HepG2 (cell line): ENCODE measurements at regions not wholly inside any gene's neighbourhood (a gene's known extent, or its start where the extent isn't known, plus 50 kb on each side); places are given as distances from the start of the nearest gene placed in this dataset.

ENCODE experiments used
- ATAC-seq: fragments of 200-7000 bp; cut with Tn5 transposase; 3 replicates; pipeline ENCODE4 v1.9.1; 2020; ENCODE audit warnings: mild to moderate bottlenecking, moderate library complexity
- BruUV-seq: library from RNA; stranded (reverse); fragments of 400-500 nt; replicated peaks from 2 replicates; lab custom pipeline; 2021; lab: Mats Ljungman, UMichigan
- CTCF ChIA-PET: fragments of 300-600 bp; formaldehyde crosslinking; extraction: SDS; loops from one replicate; lab custom pipeline; 2021; ENCODE audit warnings: low total read pairs, inconsistent platforms, low intra/inter-chr PET ratio; lab: Yijun Ruan, JAX
- POLR2A ChIA-PET: fragments of 350-600 bp; sonication (Branson Sonifier 250); formaldehyde crosslinking; loops from one replicate; lab custom pipeline; 2020; ENCODE audit warnings: antibody characterized with exemption, inconsistent platforms; lab: Yijun Ruan, JAX
- DNase-seq: peaks from one replicate; pipeline ENCODE4 v3.0.0-alpha.2; 2015; ENCODE audit warnings: low spot score
- FAIRE-seq: peaks from 3 replicates; lab custom pipeline; 2011; peaks lifted over from hg19 to GRCh38; lab: Jason Lieb, UNC
- H2AFZ ChIP-seq: one replicate; pipeline ENCODE4 v1.6.1; 2011; ENCODE audit warnings: low read length, inconsistent platforms
- H3K27ac ChIP-seq: fragments of 300-600 bp; 3 replicates; pipeline ENCODE4 v1.8.0; 2011; ENCODE audit warnings: mixed run types, mild to moderate bottlenecking, mixed read lengths, low read length, inconsistent platforms; ENCODE audit not compliant: insufficient read depth; ENCODE audit errors: extremely low read length
- H3K27me3 ChIP-seq, 2 experiments: fragments of 200-600 bp in 1 of 2; 2 replicates in 1 of 2; 3 replicates in 1 of 2; pipeline versions ENCODE4 v1.6.0 to v1.8.0; 2011; ENCODE audit warnings: low read length in 2 of 2, mild to moderate bottlenecking in 2 of 2, moderate library complexity in 2 of 2, inconsistent platforms in 1 of 2; ENCODE audit not compliant: insufficient read depth in 2 of 2, control insufficient read depth in 1 of 2
- H3K36me3 ChIP-seq, 2 experiments: fragments of 200-600 bp in 1 of 2; replicated peaks in 1 of 2; 2 replicates in 1 of 2; 3 replicates in 1 of 2; pipeline versions ENCODE4 v1.5.1 to v1.8.0; 2011; ENCODE audit warnings: low read length in 2 of 2, inconsistent platforms in 1 of 2; ENCODE audit not compliant: insufficient read depth in 2 of 2, control insufficient read depth in 1 of 2
- H3K4me1 ChIP-seq: 2 replicates; pipeline ENCODE4 v1.5.1; 2012; ENCODE audit warnings: low read length, inconsistent platforms; ENCODE audit not compliant: insufficient read depth
- H3K4me2 ChIP-seq: 2 replicates; pipeline ENCODE4 v1.6.0; 2011; ENCODE audit warnings: low read depth, low read length, inconsistent platforms
- H3K4me3 ChIP-seq, 3 experiments: fragments of 200-600 bp in 1 of 3; sonication (generic), shearing (Covaris generic) in 1 of 3; replicated peaks in 1 of 3; 2 replicates each; pipeline ENCODE4 v1.5.1; 2011 to 2016; ENCODE audit warnings: low read length in 3 of 3, inconsistent platforms in 2 of 3, low read depth in 2 of 3, mild to moderate bottlenecking in 2 of 3, control low read depth in 1 of 3, mixed read lengths in 1 of 3; ENCODE audit not compliant: insufficient read depth in 1 of 3
- H3K79me2 ChIP-seq: one replicate; pipeline ENCODE4 v1.6.1; 2011; ENCODE audit warnings: low read length, inconsistent platforms; ENCODE audit not compliant: insufficient read depth
- H3K9ac ChIP-seq: 2 replicates; pipeline ENCODE4 v1.6.0; 2011; ENCODE audit warnings: mild to moderate bottlenecking, low read depth, low read length, inconsistent platforms; ENCODE audit not compliant: insufficient read depth
- H3K9me3 ChIP-seq: 2 replicates; pipeline ENCODE4 v1.5.1; 2012; ENCODE audit warnings: mild to moderate bottlenecking, low read length
- H4K20me1 ChIP-seq: 2 replicates; pipeline ENCODE4 v1.6.0; 2011; ENCODE audit warnings: inconsistent platforms, mild to moderate bottlenecking, low read length, moderate library complexity; ENCODE audit not compliant: insufficient read depth
- ATF2 ChIP-seq: sonication (generic); formaldehyde crosslinking; IDR thresholded peaks from 2 replicates; pipeline ENCODE4 v1.4.0; 2020; ENCODE audit warnings: missing genetic modification reagents
- BRCA1 ChIP-seq: sonication (generic); formaldehyde crosslinking; IDR thresholded peaks from 2 replicates; pipeline ENCODE4 v1.4.0; 2020; ENCODE audit warnings: missing genetic modification reagents
- GMEB1 ChIP-seq: sonication (generic); formaldehyde crosslinking; IDR thresholded peaks from 2 replicates; pipeline ENCODE4 v1.5.1; 2020; ENCODE audit warnings: missing genetic modification reagents, mild to moderate bottlenecking, borderline replicate concordance
- HDAC1 ChIP-seq: sonication (generic); formaldehyde crosslinking; IDR thresholded peaks from 2 replicates; pipeline ENCODE4 v1.5.1; 2020; ENCODE audit warnings: mild to moderate bottlenecking, missing genetic modification reagents
- HMGXB3 ChIP-seq: sonication (generic); formaldehyde crosslinking; IDR thresholded peaks from 2 replicates; pipeline ENCODE4 v1.4.0; 2020; ENCODE audit warnings: missing genetic modification reagents, borderline replicate concordance
- SMYD3 ChIP-seq: sonication (generic); formaldehyde crosslinking; IDR thresholded peaks from 2 replicates; pipeline ENCODE4 v1.8.1; 2023; ENCODE audit warnings: mild to moderate bottlenecking, missing genetic modification reagents
- ZNF224 ChIP-seq: sonication (generic); formaldehyde crosslinking; IDR thresholded peaks from 2 replicates; pipeline ENCODE4 v1.5.0; 2020; ENCODE audit warnings: mild to moderate bottlenecking, missing genetic modification reagents
- WGBS: methylation state at CpG from one replicate; pipeline ENCODE4 v1.1.6; 2017; ENCODE audit warnings: low lambda C conversion rate; 5-methylcytosine and 5-hydroxymethylcytosine counted together
- in situ Hi-C: cut with HindIII; loops from 2 replicates; pipeline ENCODE4 v1.10.0; 2017; ENCODE audit warnings: low pct_unique_long_range_greater_than_20kb; ENCODE audit not compliant: extremely low pct_ligation_motif_present
- intact Hi-C: fragments of 100-400 bp; cut with micrococcal nuclease; formaldehyde crosslinking; loops from one replicate; pipeline ENCODE4 v1.10.0; 2022; ENCODE audit not compliant: unreplicated experiment

GRCh38 chr5:90174236-90174635 is 235.3 kb downstream of the CETN3 start:
- H3K36me3 ChIP-seq: no peaks in the 10 kb centered on the region
- DNase-seq (no peak), ATAC-seq (no peak), FAIRE-seq (no peak)
- in situ Hi-C loops (no loop called here), intact Hi-C loops (no loop called here)
- H3K9me3 ChIP-seq: no peaks in the 10 kb centered on the region
- no TSS peak for BruUV-seq
- no peaks in the 10 kb centered on the region for H4K20me1 ChIP-seq
- no peaks in the 10 kb centered on the region for H3K79me2 ChIP-seq
- TF ChIP-seq ZNF224 (CRISPR knock-in tag): no peak
- TF ChIP-seq GMEB1 (CRISPR knock-in tag): no peak
- no peak for TF ChIP-seq SMYD3 (CRISPR knock-in tag)
- no peak for TF ChIP-seq ATF2 (CRISPR knock-in tag)
- no peak for TF ChIP-seq HDAC1
- TF ChIP-seq BRCA1 (CRISPR knock-in tag): no peak
- TF ChIP-seq HMGXB3 (CRISPR knock-in tag): no peak
- H3K4me1 ChIP-seq: no peaks in the 10 kb centered on the region
- ChIA-PET POLR2A (no interaction called here), CTCF (no interaction called here)
- no peak overlapping the region for H2AFZ ChIP-seq
- H3K27ac ChIP-seq: no peak overlapping the region
- 3% methylated on average over 4 of the region's 4 CpGs for WGBS
- no peaks in the 10 kb centered on the region for H3K27me3 ChIP-seq
- H3K4me2 ChIP-seq: no peak overlapping the region
- no peak overlapping the region for H3K4me3 ChIP-seq
- H3K9ac ChIP-seq: no peak overlapping the region
